ENCODE measurements at regions not wholly inside any gene's neighbourhood (a gene's known extent, or its start where the extent isn't known, plus 50 kb on each side); places are given as distances from the start of the nearest gene placed in this dataset.

- no peak for DNase-seq (ENCODE audit: low spot score)
- POLR2A ChIA-PET (ENCODE audit: low non-redundant PET): no interaction called here
- TF ChIP-seq CTCF (conservative IDR thresholded peaks at IDR 0.05; ENCODE audit: low read depth): no peak
- H3K27ac ChIP-seq: no peak overlapping the region
- CTCF ChIA-PET: no interaction called here
Observed at GRCh38 chr9:86589273-86589672, 235.1 kb upstream of the TUT7 start.

GRCh38 chr9:86586144-86586494 is 231.9 kb upstream of the TUT7 start:
- ChIA-PET CTCF (no interaction called here), POLR2A (ENCODE audit: low non-redundant PET) (interaction anchor here (0.6 kb wide), 1 partner anchor 35 kb away, joined by 4 read pairs; no protein-coding TSS in a partner anchor)
- H3K27ac ChIP-seq: no peak overlapping the region
- no peak for DNase-seq (ENCODE audit: low spot score)
- no peak for TF ChIP-seq CTCF (conservative IDR thresholded peaks at IDR 0.05; ENCODE audit: low read depth)

GRCh38 chr9:86585422-86586143 is 231.4 kb upstream of the TUT7 start:
- no peak for TF ChIP-seq CTCF (conservative IDR thresholded peaks at IDR 0.05; ENCODE audit: low read depth)
- no peak for DNase-seq (ENCODE audit: low spot score)
- no peak overlapping the region for H3K27ac ChIP-seq
- CTCF ChIA-PET: no interaction called here
- POLR2A ChIA-PET (ENCODE audit: low non-redundant PET): interaction anchor here (0.6 kb wide), 1 partner anchor 35 kb away, joined by 4 read pairs; no protein-coding TSS in a partner anchor

GRCh38 chr9:86580688-86581087 is 226.5 kb upstream of the TUT7 start:
- H3K27ac ChIP-seq: no peak overlapping the region
- TF ChIP-seq CTCF (conservative IDR thresholded peaks at IDR 0.05; ENCODE audit: low read depth): no peak
- ChIA-PET CTCF (no interaction called here), POLR2A (ENCODE audit: low non-redundant PET) (no interaction called here)
- DNase-seq (ENCODE audit: low spot score): no peak

GRCh38 chr9:86578722-86579121 is 224.5 kb upstream of the TUT7 start:
- ChIA-PET CTCF (interaction anchor here (0.7 kb wide), 1 partner anchor 955 kb away, joined by 3 read pairs; no protein-coding TSS in a partner anchor), POLR2A (ENCODE audit: low non-redundant PET) (no interaction called here)
- DNase-seq (ENCODE audit: low spot score): no peak
- no peak for TF ChIP-seq CTCF (conservative IDR thresholded peaks at IDR 0.05; ENCODE audit: low read depth)
- no peak overlapping the region for H3K27ac ChIP-seq

GRCh38 chr9:86577420-86578333 is 223.5 kb upstream of the TUT7 start:
- no peak overlapping the region for H3K27ac ChIP-seq
- ChIA-PET CTCF (interaction anchor here (0.7 kb wide), 1 partner anchor 954 kb away, joined by 3 read pairs; no protein-coding TSS in a partner anchor), POLR2A (ENCODE audit: low non-redundant PET) (no interaction called here)
- DNase-seq (ENCODE audit: low spot score): no peak
- no peak for TF ChIP-seq CTCF (conservative IDR thresholded peaks at IDR 0.05; ENCODE audit: low read depth)

Measured in RWPE1 (cell line).